Astrocyte of the cerebellum (primary cell): ENCODE measurements at regions not wholly inside any gene's neighbourhood (a gene's known extent, or its start where the extent isn't known, plus 50 kb on each side); places are given as distances from the start of the nearest gene placed in this dataset.

Source experiments
- DNase-seq: peaks from one replicate; pipeline ENCODE4 v3.0.0-alpha.2; 2011; ENCODE audit warnings: low read depth
- H3K4me3 ChIP-seq: 2 replicates; pipeline ENCODE4 v1.5.1; 2011; ENCODE audit warnings: mild to moderate bottlenecking, low read depth, low read length, moderate library complexity
- CTCF ChIP-seq: IDR thresholded peaks from 2 replicates; pipeline ENCODE4 v1.5.1; 2012; ENCODE audit warnings: low read length, low read depth, moderate library complexity, mild to moderate bottlenecking; ENCODE audit errors: missing control alignments
- in situ Hi-C: cut with HindIII; loops from 2 replicates; pipeline ENCODE4 v1.10.0; 2017; ENCODE audit warnings: low sequenced_read_pairs

GRCh38 chr12:43179486-43179885 is 372.5 kb downstream of the ADAMTS20 start:
- DNase-seq: no peak
- in situ Hi-C loops: no loop called here
- TF ChIP-seq CTCF: no peak
- H3K4me3 ChIP-seq: no peak overlapping the region

GRCh38 chr12:43177276-43177675 is 374.7 kb downstream of the ADAMTS20 start:
- no peak overlapping the region for H3K4me3 ChIP-seq
- no peak for TF ChIP-seq CTCF
- no peak for DNase-seq
- in situ Hi-C loops: no loop called here

GRCh38 chr12:43169115-43169681 is 382.8 kb downstream of the ADAMTS20 start:
- H3K4me3 ChIP-seq: no peak overlapping the region
- TF ChIP-seq CTCF: no peak
- DNase-seq: no peak
- in situ Hi-C loops: no loop called here

- no peak for TF ChIP-seq CTCF
- DNase-seq: no peak
- in situ Hi-C loops: no loop called here
- H3K4me3 ChIP-seq: no peak overlapping the region
These were observed 384.3 kb downstream of the ADAMTS20 start for GRCh38 chr12:43167691-43168090.

- H3K4me3 ChIP-seq: no peak overlapping the region
- in situ Hi-C loops: no loop called here
- TF ChIP-seq CTCF: no peak
- DNase-seq: no peak
These were observed 386.7 kb downstream of the ADAMTS20 start for GRCh38 chr12:43165351-43165750.

GRCh38 chr12:43162138-43162537 is 389.9 kb downstream of the ADAMTS20 start:
- TF ChIP-seq CTCF: no peak
- no peak for DNase-seq
- in situ Hi-C loops: no loop called here
- H3K4me3 ChIP-seq: no peak overlapping the region

- H3K4me3 ChIP-seq: no peak overlapping the region
- DNase-seq: no peak
- TF ChIP-seq CTCF: no peak
- in situ Hi-C loops: no loop called here
These were observed 392.5 kb downstream of the ADAMTS20 start for GRCh38 chr12:43159506-43159905.
